T follicular helper cell (primary cell): ENCODE measurements at regions not wholly inside any gene's neighbourhood (a gene's known extent, or its start where the extent isn't known, plus 50 kb on each side); places are given as distances from the start of the nearest gene placed in this dataset.

Experiments
- DNase-seq: peaks from one replicate; pipeline ENCODE4 v3.0.0-alpha.2; 2020; ENCODE audit warnings: low read depth

GRCh38 chr15:70226337-70226980 is 128.7 kb upstream of the TLE3 start:
- no peak for DNase-seq

DNA sequence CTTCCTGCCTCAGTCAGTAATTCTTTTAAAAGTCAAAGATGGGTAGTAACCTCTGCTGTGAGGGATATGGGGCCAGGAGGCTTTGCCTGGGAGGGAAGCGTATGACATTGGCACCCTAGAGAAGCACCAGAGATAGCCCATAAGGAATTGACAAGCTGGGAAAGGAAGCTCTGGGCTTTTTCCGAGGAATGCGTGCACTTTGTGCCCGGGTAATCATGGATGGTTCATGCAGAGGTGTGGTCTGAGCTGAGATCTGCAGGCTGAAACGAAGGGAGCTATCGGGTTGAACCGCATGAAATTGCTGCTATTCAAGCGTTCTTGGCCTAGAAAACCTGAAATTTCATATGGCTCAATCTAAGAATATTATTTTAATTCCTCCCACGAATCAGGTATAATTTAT is 127.7 kb upstream of the TLE3 start:
- DNase-seq = no peak

DNA sequence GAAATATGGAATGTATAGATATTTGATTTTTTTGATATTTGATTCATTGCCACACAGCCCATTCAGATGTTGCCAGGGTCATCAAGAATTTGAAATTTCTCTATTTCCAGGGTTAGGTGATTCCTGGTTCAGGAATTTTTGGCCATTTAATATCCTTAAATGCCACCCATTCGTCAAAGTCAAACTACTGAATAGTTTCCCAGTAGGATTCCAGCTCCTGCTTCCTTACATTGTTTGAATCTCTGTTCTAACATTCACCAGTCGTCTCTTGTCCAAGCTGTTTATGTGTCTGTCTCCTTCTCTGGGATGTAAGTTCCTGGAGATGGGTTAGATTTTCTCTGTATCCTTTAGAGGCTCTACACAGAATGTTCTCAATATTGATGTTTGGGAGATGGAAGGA is 124.9 kb upstream of the TLE3 start:
- DNase-seq = no peak

DNA sequence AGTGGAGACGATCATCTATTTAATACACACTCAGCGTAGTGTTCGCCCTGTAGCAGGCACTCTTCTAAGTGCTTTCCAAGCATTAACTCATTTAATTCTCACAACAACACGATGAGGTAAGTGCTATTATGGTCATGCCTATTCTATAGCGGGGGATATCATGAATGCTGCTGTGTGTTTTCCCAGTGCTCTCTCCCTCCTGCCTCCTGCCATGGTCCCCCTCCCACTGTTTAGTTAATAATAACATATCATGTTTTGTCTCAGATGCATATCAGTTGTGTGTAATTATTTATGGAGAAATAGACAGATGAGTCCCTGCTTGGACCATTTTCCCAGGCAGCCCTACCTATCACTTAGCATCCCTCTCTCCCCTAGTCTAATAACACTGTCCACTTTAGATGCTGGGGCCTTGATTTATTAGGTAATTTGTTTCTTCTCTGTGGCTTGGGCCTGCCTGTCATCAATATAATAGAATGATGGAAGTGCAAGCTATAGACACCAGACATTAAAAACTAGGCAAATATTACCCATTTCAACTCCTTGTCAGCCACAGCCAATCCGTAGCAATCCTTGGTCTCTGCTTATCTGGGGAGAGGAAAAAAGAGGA is 122.9 kb upstream of the TLE3 start:
- DNase-seq = no peak

- no peak for DNase-seq
These were observed 122.2 kb upstream of the TLE3 start for GRCh38 chr15:70219966-70220365.

GRCh38 chr15:70219256-70219895 is 121.7 kb upstream of the TLE3 start:
- no peak for DNase-seq

- no peak for DNase-seq
These were observed 119.8 kb upstream of the TLE3 start for GRCh38 chr15:70217226-70218160.

DNA sequence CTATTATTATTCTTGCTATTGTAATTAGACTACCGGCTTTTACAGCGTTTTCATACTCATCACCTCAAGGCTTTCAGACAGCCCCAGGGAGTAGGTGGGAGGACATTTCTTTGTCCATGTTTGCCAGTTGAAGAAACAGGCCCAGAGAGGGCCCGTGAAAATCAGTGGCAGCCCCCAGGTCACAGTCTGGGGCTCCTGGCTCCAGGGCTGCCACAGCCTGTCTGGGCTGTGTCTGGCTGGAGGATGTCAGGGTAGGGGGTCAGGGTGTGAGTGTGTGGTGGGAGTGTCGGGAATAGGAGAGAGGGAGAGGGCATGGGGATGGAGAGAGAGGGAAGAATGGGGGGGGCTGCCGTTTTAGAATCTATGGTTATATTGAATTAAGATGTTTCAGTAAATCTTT is 118.2 kb upstream of the TLE3 start:
- no peak for DNase-seq

- DNase-seq = no peak
These were observed 117.4 kb upstream of the TLE3 start for GRCh38 chr15:70214941-70215635.

GRCh38 chr15:70214276-70214675 is 116.6 kb upstream of the TLE3 start:
- DNase-seq = no peak

DNA sequence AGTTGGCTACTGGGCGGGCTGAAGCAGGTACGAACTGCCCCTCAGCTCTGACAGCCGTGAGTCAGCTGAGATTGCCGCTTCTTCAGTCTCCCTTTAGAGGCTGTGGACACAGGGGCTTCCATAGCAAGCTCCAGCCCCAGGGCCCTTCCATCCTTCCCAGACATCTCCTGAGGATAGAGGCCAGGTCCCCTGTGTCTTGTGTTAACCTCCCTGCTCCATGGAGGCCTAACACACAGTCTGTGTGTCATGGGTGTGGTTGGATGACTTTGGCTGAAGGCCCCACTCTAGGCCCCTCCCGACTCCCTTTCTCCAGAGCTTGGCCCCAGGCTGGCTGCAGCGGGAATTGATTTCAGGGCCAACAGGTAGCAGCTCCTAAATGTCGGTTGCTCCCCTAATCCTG is 116.1 kb upstream of the TLE3 start:
- DNase-seq = no peak

DNA sequence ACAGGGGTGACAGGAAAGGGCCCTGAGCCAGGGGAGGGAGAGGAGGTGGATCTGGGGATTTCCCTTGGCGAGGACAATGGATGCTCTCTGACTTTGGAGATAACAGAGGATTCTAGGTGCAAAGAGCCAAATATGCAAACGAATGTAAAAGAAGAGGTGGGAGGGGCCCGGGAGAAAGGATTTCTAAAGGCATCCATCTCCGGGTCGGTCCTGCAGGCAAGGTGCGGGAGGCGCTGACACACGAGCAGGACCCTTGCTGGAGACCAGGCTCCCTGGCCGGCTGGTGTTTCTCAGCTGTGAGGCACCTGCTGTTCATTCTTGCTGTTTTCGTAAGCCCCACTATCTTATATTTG is 115.2 kb upstream of the TLE3 start:
- no peak for DNase-seq

GRCh38 chr15:70212286-70212962 is 114.7 kb upstream of the TLE3 start:
- no peak for DNase-seq

DNA sequence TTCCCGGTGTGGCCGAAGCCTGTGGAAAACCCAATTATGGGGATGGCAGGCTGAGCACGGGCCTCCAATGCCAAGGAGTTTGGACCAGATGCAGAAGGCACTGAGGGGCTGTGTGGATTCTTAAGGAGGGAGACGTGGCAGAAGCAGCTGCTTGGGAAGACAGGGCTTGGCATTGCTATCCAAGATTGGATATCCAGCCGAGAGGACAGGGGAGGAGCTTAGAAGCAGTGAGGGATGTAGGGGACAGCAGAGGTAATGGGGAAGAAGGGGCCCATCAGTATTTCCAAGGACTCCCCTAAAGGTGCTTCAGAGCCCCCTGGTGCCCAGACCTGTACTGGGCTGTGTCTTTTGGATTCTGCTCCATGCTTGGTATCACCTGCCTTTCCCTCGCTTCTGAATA is 112.8 kb upstream of the TLE3 start:
- no peak for DNase-seq

- no peak for DNase-seq
These were observed 112.4 kb upstream of the TLE3 start for GRCh38 chr15:70210076-70210475.

DNA sequence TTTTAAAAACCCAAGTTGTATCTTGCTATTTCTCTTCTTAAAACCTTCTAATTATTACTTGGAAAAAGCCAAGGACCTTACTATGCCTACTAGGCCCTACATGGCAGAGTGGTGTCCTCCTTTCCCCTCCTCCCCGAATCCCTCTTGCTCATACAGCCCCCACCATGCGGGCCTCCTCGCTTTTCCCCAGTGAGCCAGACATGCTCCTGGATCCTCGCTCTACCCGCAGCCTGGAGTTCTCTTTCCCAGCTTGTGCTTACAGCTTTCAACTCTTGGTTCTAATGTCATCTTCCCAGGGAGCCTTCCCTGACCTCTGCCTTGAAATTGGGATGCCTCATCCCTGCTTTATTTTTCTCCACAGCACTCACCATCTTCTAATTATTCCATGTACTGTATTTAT is 111.8 kb upstream of the TLE3 start:
- DNase-seq = no peak

DNA sequence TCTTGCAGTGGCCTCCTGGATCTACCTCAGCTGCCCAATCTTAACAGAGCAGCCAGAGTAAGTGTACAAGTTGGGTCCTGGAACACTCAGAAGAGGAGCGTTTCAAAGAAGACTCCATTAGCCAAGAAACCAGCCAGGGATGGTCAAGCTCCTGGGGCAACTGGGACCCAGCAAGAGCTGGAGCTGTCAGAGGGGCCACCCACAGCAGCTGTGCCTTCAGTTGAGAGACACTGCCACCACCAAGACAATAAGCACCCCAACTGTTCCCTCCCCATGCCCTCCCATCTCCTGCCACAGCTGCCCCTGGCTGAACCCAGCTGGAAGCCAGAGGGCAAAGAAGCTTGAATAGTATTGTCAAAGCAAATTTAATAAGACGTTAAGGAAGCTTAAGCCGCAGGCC is 110.6 kb upstream of the TLE3 start:
- DNase-seq = no peak

DNA sequence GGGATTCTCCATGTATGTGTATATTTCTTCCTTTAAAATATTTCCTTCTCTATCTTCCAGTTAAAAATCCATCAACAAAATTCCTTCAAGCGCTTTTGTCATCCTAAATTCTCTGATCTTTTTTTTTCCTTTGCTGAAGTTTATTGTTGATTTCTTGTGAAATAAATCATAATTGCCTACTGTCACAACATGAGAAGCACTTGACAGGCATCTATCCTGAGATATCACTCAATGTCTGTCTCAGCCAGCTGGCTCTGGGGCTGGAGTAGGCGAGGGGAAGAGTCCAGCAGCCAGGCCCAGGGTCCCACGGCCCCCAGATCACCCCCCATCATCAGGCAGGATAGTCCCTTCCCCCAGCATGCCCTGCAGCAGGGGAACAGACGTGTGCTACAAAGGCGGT is 109.0 kb upstream of the TLE3 start:
- no peak for DNase-seq

- DNase-seq = no peak
These were observed 106.9 kb upstream of the TLE3 start for GRCh38 chr15:70204652-70205051.

GRCh38 chr15:70203981-70204560 is 106.4 kb upstream of the TLE3 start:
- no peak for DNase-seq

GRCh38 chr15:70202756-70203155 is 105.0 kb upstream of the TLE3 start:
- DNase-seq = no peak
